ENCODE measurements at regions not wholly inside any gene's neighbourhood (a gene's known extent, or its start where the extent isn't known, plus 50 kb on each side); places are given as distances from the start of the nearest gene placed in this dataset.

- peak; percentile 55; the same call in 1 of the 2 replicates for TF ChIP-seq NFIC (IDR thresholded peaks at IDR 0.05)
- no peak for TF ChIP-seq RAD21 (IDR thresholded peaks at IDR 0.05; ENCODE audit: low read depth)
- 0 out of 2 replicates have a peak, but pooled peaks have one; percentile 22 for TF ChIP-seq TCF12 (IDR thresholded peaks at IDR 0.05; ENCODE audit: low read depth)
- 0 out of 2 replicates have a peak, but pooled peaks have one; percentile 10 for TF ChIP-seq EP300 (IDR thresholded peaks at IDR 0.05; ENCODE audit: borderline replicate concordance)
- TF ChIP-seq EGR1 (IDR thresholded peaks at IDR 0.05): no peak
- peak; percentile 3; the same call in 1 of the 2 replicates for TF ChIP-seq TEAD4 (IDR thresholded peaks at IDR 0.05)
- no peak for TF ChIP-seq REST (IDR thresholded peaks at IDR 0.05; ENCODE audit: low read depth)
- no peak for TF ChIP-seq CREB1 (IDR thresholded peaks at IDR 0.05; ENCODE audit: low read depth)
- no peak for TF ChIP-seq USF1 (IDR thresholded peaks at IDR 0.05)
Measured at GRCh38 chr10:88076027-88076880, 212.8 kb downstream of the PTEN start.

GRCh38 chr10:88077977-88078376 is 214.6 kb downstream of the PTEN start:
- no peak for TF ChIP-seq REST (IDR thresholded peaks at IDR 0.05; ENCODE audit: low read depth)
- no peak for TF ChIP-seq USF1 (IDR thresholded peaks at IDR 0.05)
- no peak for TF ChIP-seq FOXM1 (IDR thresholded peaks at IDR 0.05; ENCODE audit: borderline replicate concordance, low read depth)
- no peak for TF ChIP-seq YY1 (IDR thresholded peaks at IDR 0.05; ENCODE audit: low read depth)
- TF ChIP-seq MAX (IDR thresholded peaks at IDR 0.05): no peak
- TF ChIP-seq CEBPB (IDR thresholded peaks at IDR 0.05): no peak
- TF ChIP-seq TAF1 (IDR thresholded peaks at IDR 0.05; ENCODE audit: low read depth): no peak
- no peak for TF ChIP-seq NFIC (IDR thresholded peaks at IDR 0.05)
- no peak for TF ChIP-seq ZBTB7A (IDR thresholded peaks at IDR 0.05; ENCODE audit: low read depth)
- no peak for TF ChIP-seq TEAD4 (IDR thresholded peaks at IDR 0.05)
- no peak for TF ChIP-seq TCF12 (IDR thresholded peaks at IDR 0.05; ENCODE audit: low read depth)
- no peak for TF ChIP-seq RAD21 (IDR thresholded peaks at IDR 0.05; ENCODE audit: low read depth)
- TF ChIP-seq EGR1 (IDR thresholded peaks at IDR 0.05): no peak

- TF ChIP-seq EP300 (IDR thresholded peaks at IDR 0.05; ENCODE audit: borderline replicate concordance): no peak
- no peak for TF ChIP-seq REST (IDR thresholded peaks at IDR 0.05; ENCODE audit: low read depth)
- TF ChIP-seq YY1 (IDR thresholded peaks at IDR 0.05; ENCODE audit: low read depth): no peak
- TF ChIP-seq NFIC (IDR thresholded peaks at IDR 0.05): no peak
Measured at GRCh38 chr10:88080213-88080612, 216.8 kb downstream of the PTEN start.

- no peak for TF ChIP-seq EGR1 (IDR thresholded peaks at IDR 0.05)
- TF ChIP-seq CREB1 (IDR thresholded peaks at IDR 0.05; ENCODE audit: low read depth): no peak
- TF ChIP-seq CEBPB (IDR thresholded peaks at IDR 0.05): no peak
- no peak for TF ChIP-seq MAX (IDR thresholded peaks at IDR 0.05)
- no peak for TF ChIP-seq ZBTB7A (IDR thresholded peaks at IDR 0.05; ENCODE audit: low read depth)
- no peak for TF ChIP-seq TAF1 (IDR thresholded peaks at IDR 0.05; ENCODE audit: low read depth)
- no peak for TF ChIP-seq TEAD4 (IDR thresholded peaks at IDR 0.05)
- TF ChIP-seq YY1 (IDR thresholded peaks at IDR 0.05; ENCODE audit: low read depth): no peak
- TF ChIP-seq TCF12 (IDR thresholded peaks at IDR 0.05; ENCODE audit: low read depth): no peak
- TF ChIP-seq NFIC (IDR thresholded peaks at IDR 0.05): no peak
- TF ChIP-seq USF1 (IDR thresholded peaks at IDR 0.05): no peak
- TF ChIP-seq REST (IDR thresholded peaks at IDR 0.05; ENCODE audit: low read depth): no peak
- TF ChIP-seq EP300 (IDR thresholded peaks at IDR 0.05; ENCODE audit: borderline replicate concordance): no peak
- no peak for TF ChIP-seq RAD21 (IDR thresholded peaks at IDR 0.05; ENCODE audit: low read depth)
- no peak for TF ChIP-seq FOXM1 (IDR thresholded peaks at IDR 0.05; ENCODE audit: borderline replicate concordance, low read depth)
Measured at GRCh38 chr10:88081457-88082054, 218.1 kb downstream of the PTEN start.

Data from Ishikawa (cell line).